HG03108 (cell line): ENCODE measurements at regions not wholly inside any gene's neighbourhood (a gene's known extent, or its start where the extent isn't known, plus 50 kb on each side); places are given as distances from the start of the nearest gene placed in this dataset.
A peak's percentile ranks its signal among the peaks of the same experiment; 100 is the strongest.

Experiments used
- ATAC-seq: cut with Tn5 transposase; IDR thresholded peaks from one replicate; pipeline ENCODE4 v1.9.1; 2021; ENCODE audit warnings: moderate library complexity; ENCODE audit not compliant: unreplicated experiment

- peak; percentile 73 for ATAC-seq
These were observed 110.7 kb downstream of the BTG1 start for GRCh38 chr12:92034858-92035401.

- ATAC-seq = no peak
These were observed 111.6 kb downstream of the BTG1 start for GRCh38 chr12:92034083-92034482.

GRCh38 chr12:92032965-92033364, 112.7 kb downstream of the BTG1 start:
- ATAC-seq = no peak

DNA sequence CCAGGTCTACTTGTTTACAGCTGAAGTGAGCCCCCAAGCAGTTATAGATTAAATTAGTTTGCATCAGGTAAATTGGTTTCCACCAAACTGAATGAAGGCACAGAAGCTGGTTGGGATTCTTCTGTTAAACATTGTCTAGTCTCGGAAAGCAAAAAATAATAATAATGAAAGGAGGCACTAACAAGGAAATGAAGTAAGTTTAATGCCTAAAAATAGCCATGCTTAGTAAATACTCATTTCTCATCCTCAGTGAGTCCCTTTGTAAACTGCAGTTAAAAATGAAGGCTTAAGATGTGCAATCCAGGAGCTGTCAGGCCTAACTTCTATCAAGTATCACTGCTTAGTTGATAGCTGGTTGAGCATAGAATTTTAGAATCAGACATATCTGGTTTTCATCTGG, 113.5 kb downstream of the BTG1 start:
- ATAC-seq = no peak

DNA sequence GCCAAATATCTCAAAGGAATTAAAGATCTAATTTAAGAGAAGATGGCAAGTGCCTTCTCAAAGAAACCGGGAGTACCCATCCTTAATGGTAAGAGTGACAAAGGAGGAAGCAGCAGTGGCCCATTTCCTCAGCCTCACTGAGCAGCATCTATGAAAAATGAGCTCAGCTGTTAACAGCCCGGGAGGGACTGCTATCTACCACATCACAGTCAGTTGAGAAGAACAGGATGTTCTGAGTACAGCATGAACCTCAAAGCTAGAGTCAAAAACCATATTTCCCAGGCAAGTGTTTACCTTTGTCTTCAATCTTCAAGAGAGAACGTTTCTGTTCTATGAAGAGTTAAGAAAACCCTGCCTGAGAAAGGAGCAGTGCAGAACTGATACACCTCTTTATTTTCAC, 115.0 kb downstream of the BTG1 start:
- peak; percentile 74 for ATAC-seq

DNA sequence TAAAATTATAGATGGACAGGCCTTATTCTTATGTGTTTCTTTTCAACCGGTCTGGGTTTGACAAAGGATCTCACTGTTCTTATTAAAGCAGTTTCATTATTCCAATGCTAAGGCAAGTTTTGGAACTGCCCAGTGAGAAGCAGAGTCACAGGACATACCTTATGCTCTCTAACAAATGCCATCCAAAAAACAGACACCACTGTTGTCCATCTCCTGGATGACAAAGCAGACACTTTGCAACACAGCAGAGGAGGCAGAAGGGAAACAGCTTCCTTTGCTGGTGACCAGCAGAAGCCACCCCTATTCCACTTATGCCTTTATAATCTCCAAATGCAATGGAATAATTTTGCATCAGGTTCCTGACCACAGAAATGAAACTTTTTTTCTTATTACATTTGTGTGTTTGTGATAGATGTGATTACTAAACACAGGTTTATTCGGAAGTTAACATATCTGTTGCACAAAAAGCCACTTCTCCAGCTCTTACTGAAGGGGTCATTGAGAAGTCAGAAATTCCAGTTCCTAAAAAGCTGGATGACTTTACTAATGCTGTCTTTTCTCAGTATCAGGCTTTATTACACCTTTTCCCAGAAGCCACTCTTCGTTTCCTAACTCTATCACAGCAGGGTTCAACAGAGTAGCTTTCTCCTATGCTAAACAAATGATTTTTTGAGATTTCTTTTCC, 115.6 kb downstream of the BTG1 start:
- no peak for ATAC-seq

DNA sequence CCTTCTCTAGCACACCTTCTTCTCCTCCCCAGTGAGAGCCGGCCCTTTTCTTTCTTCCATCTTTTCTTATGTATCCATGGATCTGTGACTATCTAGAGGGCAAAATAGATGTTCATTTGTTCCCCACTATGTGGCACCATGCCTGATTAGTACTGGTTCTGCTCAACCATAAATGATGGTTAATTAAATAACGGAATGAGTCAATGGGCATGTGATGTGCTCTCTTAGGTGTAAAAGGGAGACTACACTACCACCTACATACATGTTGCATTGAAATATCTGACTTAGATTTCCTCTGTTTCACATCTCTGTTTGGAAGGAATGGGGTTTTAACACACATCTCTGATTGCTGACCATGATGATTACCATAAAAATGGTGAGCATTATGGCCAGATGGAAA, 116.5 kb downstream of the BTG1 start:
- ATAC-seq = no peak

DNA sequence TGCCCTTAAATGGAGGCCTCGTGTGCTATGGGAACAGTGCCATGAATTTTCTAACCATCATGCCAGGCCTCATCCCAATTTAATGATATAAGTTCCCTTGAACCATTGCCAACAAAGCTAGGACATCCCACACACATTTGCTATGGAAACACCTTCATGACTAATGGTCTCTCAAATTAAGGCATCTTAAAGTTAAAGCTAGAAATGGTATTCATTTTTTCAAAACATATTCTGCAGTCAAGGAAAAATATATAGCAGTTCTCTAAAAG, 117.3 kb downstream of the BTG1 start:
- no peak for ATAC-seq

DNA sequence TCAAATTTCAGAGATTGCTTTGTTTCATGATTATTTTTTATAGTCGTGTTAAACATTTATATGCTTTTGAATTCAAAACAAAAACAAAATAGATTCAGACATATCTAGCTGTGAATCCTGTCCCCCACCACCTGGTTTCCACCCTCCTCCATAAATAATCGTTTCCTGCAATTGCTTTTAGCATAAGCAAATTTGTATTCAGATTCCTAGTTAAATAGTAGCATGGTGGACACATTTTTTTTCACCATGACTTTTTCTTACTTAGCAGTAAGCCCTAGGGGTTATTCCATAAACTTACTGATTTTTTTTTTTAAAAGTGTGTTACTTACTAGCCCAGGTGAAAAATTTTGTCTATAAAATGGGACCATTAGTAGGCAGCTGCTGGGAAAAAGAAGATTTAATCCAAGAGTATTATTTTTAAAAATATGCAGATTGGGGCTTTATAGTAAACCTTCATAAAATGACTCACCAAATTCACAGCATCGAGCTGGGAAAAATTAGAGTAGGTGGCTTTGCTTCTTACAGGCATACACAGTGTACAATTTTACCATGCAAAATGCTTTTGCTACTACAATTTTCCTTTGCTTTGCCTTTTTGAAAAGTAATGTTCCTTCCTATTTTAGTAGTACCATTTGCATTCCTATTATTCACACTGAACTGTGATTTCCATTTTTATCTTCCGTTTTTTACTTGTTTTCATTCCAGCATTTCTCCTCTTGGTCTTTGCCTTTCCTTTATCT, 117.8 kb downstream of the BTG1 start:
- ATAC-seq = no peak

GRCh38 chr12:92027243-92027642, 118.4 kb downstream of the BTG1 start:
- no peak for ATAC-seq

GRCh38 chr12:92025462-92026207, 120.0 kb downstream of the BTG1 start:
- no peak for ATAC-seq

- ATAC-seq = no peak
These were observed 123.6 kb downstream of the BTG1 start for GRCh38 chr12:92022093-92022492.

DNA sequence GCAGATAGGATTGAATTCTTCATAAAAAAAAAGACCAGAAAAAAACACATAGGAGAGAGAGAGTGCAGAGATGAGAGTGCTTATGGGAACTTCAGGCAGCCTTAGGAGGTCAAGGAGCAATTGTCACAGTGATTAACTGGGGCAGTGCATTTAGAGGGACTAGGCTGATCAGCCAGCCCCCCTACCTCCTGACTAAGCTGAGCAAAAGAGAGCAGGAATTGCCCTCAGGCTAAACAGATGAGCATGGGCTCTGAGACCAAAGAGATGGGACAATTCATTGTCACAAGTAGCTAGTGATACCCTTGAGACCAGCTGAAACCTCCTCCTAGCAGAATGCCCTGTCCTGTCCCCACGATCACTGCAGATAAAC, 124.0 kb downstream of the BTG1 start:
- no peak for ATAC-seq

DNA sequence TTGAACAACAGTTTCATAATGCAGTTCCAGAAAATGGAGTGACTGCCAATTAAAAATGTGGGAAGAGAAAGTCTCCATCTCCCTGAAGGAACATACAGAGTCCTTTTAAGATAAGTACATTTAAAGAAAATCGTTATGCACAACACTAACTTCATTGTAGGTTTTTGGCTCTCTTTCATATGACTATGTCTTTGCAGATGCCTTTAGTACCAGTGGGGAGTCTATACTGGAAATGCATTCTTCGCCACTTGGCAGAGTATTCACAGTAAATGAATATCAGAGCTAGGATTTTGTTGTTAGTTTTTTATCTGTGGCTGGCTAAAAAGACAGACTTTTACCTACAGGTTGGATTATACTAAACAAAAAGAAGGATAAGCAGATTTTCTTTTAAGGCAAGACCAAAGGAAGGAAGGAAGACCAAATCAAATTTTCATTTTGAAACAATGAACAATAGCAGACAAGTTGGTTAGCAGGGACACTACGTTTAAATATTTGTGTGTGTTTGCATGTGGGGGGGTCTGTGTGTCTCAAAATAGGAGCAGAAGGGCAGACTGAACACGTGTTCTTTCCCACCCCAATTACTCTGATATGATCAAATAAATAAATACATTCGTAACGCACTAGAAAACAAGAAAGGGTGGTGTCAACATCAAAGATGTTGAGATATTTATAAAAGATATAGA, 124.5 kb downstream of the BTG1 start:
- ATAC-seq = no peak

GRCh38 chr12:92019491-92020277, 126.0 kb downstream of the BTG1 start:
- ATAC-seq = no peak

- no peak for ATAC-seq
These were observed 133.0 kb downstream of the BTG1 start for GRCh38 chr12:92012691-92013090.

DNA sequence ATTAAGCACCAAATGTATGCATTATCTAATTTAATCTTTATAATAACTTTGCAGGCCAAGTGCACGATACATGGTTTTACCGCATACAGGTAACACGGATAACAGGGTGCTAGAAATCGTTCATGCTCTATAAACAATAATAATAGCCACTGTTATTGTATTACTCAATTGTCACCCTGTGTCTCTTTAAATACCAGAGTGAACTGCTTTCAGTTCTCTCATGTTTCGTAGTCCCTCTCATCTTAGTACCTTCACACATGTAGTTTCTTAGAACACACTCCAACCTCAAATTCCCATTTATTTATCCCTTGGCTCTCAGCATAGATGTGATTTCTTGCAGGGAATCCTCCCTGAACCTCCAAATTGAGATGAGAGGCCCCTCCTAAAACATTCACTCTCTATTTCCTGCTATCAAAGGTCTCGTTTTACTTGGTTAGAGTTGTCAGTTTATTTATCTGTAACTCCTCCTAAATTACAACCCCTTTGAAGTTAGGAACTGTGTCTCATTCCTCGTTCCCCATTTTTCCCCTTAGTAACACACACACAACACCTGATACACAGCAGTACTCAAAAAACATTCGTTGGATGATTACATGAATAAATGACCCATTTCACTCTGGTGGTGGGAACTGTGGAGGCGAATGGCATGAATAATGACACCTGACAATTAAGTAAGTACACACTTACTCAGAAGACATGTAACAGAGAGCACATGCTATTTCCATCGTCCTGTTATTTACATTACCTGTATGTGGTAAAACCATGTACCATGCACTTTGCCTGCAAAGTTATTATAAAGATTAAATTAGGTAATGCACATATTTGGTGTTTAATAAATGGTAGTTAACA, 134.6 kb downstream of the BTG1 start:
- no peak for ATAC-seq

- no peak for ATAC-seq
These were observed 135.3 kb downstream of the BTG1 start for GRCh38 chr12:92010368-92010767.

GRCh38 chr12:92008345-92008744, 137.3 kb downstream of the BTG1 start:
- no peak for ATAC-seq

- ATAC-seq = no peak
These were observed 137.9 kb downstream of the BTG1 start for GRCh38 chr12:92007787-92008186.
